Loucy (cell line): ENCODE measurements at regions not wholly inside any gene's neighbourhood (a gene's known extent, or its start where the extent isn't known, plus 50 kb on each side); places are given as distances from the start of the nearest gene placed in this dataset.

ENCODE experiments used
- CTCF ChIP-seq: fragments of 200-600 bp; sonication (generic); conservative IDR thresholded peaks from 2 replicates; pipeline ENCODE4 v1.5.1; 2014; ENCODE audit warnings: mild to moderate bottlenecking, antibody characterized with exemption, low read length
- EZH2phosphoT487 ChIP-seq: fragments of 200-600 bp; IDR thresholded peaks from 2 replicates; pipeline ENCODE4 v1.6.1; 2018; ENCODE audit warnings: antibody characterized with exemption, mild to moderate bottlenecking, moderate library complexity, borderline replicate concordance

GRCh38 chr7:156380261-156380660 is 260.3 kb upstream of the RNF32 start:
- no peak for TF ChIP-seq CTCF
- TF ChIP-seq EZH2phosphoT487 = no peak
